GM18507 (cell line): ENCODE measurements at regions not wholly inside any gene's neighbourhood (a gene's known extent, or its start where the extent isn't known, plus 50 kb on each side); places are given as distances from the start of the nearest gene placed in this dataset.

Source experiments
- DNase-seq: peaks from one replicate; pipeline ENCODE4 v3.0.0; 2011; ENCODE audit warnings: low read depth; ENCODE audit not compliant: insufficient read length; ENCODE audit errors: extremely low spot score
- FAIRE-seq: peaks from 2 replicates; lab custom pipeline; 2011; peaks lifted over from hg19 to GRCh38; lab: Jason Lieb, UNC

DNA sequence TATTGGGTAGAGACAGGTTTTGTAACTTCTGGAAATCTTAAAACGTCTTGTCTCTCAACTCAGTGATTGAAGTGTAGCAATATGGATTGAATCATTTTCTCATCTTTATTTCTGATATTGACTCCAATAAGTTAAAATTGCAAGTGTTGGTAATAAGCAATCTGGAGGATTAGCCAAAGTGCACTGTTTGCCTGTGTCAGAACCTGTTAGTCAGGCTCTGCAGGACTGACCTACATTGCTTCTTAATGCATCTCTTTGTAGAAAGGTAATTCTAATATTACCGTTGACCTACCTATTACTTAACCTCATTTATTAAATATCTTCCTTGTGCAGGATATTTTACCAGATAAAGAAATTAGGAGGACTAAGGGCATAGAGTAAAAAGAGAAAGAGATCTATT, 484.0 kb upstream of the CITED2 start:
- no peak for DNase-seq
- no peak for FAIRE-seq

DNA sequence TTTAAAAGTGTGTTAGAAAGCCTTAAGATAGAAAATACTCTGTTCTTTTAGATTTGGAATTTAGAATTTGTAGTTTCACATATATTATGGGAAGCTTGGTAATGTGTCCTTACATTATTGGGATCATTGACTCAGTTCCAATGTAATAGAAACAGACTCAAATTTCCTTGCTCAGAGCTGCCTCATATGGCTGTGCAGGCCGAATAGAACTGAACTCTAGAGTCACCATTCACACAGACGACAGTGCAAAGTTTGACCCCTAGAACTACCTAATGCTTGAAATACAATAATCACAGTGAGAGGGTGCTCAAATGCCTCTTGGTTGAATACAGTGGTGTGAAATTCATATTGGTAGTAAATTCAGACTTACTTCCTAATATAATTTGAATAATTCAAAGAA, 482.7 kb upstream of the CITED2 start:
- DNase-seq (no peak), FAIRE-seq (no peak)

DNA sequence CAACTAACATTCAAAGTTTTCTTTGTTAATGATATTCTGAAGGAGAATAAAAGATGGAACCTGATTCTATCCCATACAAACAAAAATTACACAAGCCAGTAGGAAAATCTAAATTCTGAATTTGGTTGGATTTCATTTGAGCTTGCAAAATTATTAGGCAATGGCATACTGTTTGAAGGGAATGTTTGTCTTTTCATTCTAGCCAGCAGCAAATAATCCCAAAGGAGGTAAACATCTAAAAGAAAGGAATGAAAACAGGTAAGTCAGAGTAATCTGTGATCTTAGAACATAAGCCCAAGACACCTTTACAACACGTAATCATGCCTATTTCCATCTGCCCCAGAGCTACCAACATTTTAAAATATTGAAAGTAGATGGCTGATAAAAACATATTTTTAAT, 482.1 kb upstream of the CITED2 start:
- DNase-seq (no peak), FAIRE-seq (no peak)

DNA sequence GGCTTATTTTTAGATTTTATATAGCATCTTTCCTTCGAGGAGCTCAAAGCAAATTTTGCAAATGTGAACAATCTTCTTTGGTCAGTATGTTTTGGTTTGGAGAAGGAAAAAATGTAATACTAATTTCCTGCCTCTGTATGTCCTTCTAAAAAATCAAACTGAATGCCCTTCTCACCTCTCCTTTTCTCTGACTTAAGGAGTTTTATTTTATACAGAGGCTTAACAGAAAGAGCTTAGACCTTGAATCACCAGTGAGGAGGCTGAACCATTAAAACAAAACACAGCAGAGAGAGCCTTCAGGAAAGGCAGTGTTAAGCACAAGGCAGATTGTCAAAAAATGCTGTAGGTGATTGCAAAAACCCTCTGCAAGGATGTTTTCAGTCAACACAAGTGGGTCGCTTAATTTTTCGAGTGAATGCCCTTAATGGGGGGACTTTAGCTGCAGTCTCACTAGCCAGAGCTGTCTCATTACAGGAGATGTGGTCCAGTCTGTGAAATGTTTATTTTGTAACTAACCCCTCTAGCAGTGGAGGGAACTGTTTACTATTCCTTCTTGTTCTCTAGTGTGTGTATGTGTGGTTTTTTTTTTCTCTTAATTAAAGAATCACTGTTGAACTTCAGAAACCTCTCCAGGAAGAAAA, 481.3 kb upstream of the CITED2 start:
- no peak for FAIRE-seq

DNA sequence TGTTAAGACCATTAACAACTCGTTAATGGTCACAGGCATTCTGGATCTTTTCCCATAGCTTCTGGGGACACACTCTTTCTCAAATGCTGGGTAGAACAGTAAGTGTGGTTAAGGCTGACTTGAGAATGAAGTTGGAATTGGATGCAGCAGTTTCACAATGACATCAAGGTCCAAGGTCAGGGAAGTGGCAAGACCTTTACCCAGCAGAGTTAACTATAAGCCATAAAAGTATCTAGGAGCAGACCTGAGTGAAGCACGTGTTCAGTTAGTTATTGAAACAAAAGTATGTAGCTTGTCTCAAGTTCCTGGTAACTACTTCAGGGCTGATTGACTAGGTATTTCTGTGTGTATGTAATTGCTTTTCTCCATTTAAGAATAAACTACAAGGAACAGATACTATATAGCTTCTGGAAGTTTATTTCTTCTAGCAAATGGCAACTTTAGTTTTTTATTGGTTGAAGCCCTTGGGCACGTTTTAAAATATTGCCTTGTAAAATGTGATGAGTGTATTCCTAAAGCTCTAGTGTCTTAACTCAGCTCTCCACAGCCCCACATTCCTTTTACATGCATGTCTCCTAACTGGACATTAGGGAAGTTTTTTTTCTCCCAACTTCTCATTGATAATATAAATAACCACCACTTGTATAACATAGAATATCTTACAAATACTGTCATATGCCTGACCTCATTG, 479.0 kb upstream of the CITED2 start:
- DNase-seq (no peak), FAIRE-seq (no peak)

More for the DNA sequence above, 481.3 kb upstream of the CITED2 start:
- DNase-seq, result no peak

DNA sequence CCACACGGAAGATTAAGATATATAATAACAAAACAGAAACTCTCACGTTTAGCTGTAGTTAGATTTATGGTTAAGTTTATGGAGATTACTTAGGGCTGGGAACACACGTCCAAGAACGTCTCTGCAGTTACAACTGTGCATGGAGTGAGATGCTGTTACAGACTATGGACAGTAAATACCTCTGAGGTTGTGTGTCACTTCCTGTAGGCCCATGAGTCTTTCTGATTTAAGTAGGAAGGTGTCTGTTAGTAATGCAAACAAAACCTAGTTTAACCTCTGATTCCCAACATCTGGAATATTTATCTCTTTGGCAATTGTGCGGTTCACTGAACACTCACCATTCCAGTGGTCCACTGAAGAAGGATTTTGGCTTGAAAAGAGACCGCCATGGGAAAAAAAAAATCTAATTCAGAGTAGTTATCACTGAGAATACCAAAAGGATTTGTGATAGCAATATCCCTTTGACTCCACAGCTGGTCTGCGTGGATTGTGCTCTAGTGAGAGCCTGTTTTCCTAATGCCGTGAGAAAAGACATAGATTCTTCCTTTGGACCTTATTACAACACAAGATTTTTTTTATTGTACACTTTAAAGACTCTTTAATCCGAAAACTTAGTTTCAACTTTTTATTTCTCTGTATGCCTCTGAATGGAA, 478.2 kb upstream of the CITED2 start:
- DNase-seq (no peak), FAIRE-seq (no peak)

DNA sequence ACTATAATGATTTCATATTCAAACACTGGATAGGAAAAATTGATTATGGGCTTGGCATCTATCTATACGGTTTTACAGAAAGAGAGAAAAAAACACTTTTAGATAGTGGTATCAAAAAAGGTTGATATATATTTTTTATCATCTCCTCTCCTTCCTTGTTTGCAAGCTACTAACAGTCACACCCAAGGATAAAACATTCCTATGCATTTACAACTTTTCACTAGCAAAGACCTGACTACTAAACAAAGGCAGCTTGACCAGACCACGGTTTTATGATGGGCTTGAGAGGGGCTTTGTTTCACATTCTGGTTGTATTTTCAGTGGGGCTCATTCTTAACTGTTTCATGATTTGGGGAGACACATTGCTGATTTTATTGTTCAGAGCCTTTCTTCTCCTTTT, 477.6 kb upstream of the CITED2 start:
- no peak for DNase-seq
- FAIRE-seq, result no peak

DNA sequence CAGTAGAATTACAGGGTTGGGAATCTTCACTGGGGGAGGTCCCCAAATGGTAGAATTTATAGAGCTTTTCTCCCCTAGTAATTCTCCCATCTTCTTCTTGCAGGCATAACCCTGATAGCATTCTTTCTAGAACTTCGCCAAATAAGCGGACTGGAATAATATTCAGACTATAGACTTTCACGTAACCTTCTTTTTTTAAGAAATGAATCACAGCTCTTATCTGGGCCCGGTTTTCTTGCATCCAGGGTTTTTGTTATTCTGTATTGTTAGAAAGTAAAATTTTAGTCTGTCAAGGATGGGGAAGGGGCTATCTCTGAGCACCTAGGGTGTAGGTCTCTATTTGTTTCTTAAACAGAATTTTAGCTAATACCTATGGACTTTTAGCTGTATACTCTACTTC, 476.8 kb upstream of the CITED2 start:
- FAIRE-seq (no peak), DNase-seq (no peak)

DNA sequence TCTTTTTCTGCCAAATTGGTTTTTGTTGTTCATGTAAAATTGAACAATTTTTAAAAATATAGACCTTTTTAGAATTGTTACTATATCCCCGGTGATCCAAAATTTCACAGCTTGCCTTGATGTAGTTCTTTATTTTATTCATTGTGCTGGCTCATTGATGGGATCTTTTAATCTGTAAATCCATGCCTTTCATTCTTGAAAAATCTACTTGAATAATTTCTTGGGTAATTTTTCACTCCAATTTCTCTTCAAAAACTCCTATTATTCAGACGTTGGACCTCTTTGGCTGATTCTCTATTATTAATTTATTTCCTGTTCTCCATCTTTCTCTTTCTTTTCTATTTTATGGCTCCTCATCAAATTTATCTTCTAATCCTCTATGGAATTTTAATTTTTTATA, 476.1 kb upstream of the CITED2 start:
- DNase-seq (no peak), FAIRE-seq (no peak)

DNA sequence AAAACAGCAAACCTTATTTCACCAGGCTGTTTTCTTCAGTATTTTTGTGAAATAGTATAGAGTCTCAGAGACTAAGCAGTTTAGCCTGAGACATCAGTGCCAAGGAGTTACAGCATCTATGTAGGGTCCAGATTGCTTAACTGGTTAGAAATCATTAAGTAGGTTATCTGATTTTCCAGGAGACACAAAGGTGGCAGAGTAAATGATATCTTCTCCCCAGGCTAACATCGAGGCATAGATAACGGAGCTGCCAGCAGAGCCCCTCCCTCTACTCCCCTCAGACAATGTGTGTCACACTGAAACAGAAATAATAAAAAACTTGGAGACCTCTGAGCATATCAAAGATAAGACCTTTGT, 473.0 kb upstream of the CITED2 start:
- DNase-seq, result no peak
- FAIRE-seq, result no peak

DNA sequence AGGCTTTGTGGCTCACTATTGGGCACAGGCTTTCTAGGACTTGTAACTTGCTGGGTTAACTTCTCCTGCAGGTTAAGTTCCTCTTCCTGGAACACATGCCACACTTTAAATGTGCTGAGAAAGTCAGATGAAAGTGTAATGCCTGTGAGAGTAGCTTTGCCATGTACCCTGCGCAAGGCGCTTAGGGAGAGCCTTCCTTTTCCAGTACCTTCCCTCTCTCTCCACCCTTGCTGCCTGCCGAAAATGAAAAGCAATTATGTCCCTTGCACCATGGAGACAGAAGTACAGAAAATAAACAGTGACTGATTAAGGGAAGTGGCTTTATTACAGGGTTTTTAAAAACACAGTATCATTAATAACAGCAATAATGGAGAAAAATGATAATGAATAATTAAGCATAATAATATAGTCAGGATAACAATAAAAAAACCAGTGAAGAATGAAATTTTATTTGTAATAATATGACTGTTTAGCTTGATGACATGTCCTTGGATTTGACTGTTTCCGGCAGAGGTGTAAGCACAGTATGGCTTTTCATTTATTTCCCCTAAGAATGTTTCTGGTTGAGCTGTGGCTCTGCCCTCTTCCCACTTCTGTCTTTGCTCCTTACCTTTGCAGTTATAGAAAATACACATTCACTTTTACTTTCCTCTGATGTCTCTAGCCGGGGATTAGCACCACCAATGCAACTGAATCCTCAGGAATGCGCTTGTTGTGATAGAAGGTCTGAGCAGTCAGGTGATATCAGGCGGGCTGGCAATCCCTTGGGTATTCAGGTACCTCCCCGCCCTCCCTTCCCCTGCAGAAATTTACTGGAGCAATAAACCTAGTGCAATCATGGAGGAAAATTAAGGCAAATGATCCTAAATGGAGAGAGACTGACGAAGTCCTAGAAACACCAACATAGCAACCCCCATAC, 472.3 kb upstream of the CITED2 start:
- FAIRE-seq (no peak), DNase-seq (no peak)

DNA sequence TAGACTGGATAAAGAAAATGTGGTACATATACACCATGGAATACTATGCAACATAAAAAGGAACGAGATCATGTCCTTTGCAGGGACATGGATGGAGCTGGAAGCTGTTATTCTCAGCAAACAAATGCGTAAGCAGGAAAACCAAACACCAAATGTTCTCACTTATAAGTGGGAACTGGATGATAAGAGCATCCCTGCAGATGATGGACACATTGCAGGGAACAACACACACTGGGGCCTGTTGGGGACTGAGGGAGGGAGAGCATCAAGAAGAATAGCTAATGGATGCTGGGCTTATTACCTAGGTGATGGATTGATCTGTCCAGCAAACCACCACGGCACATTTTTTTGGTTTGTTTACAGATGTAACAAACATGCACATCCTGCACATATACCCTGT, 470.5 kb upstream of the CITED2 start:
- DNase-seq (no peak), FAIRE-seq (no peak)

DNA sequence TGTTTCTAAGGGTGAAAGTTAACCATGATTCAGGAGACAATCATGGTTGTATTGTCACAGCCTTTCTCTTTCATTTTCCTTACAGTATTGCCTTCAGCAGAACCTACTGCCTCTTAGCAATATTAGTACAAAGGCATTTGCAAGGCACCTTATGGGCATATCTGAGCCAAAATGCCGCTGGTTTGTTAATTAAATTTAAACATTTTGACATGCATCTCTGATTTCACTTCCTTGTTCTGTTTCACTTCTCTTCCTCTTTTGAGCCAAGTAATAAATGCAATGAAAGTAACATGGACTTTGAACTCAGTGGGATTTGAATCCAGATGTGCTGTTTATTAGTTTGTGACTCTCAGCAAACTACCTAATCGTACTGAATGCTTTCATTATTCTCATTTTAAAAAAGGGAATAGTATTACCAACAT, 467.4 kb upstream of the CITED2 start:
- FAIRE-seq, result peak; percentile 80

DNA sequence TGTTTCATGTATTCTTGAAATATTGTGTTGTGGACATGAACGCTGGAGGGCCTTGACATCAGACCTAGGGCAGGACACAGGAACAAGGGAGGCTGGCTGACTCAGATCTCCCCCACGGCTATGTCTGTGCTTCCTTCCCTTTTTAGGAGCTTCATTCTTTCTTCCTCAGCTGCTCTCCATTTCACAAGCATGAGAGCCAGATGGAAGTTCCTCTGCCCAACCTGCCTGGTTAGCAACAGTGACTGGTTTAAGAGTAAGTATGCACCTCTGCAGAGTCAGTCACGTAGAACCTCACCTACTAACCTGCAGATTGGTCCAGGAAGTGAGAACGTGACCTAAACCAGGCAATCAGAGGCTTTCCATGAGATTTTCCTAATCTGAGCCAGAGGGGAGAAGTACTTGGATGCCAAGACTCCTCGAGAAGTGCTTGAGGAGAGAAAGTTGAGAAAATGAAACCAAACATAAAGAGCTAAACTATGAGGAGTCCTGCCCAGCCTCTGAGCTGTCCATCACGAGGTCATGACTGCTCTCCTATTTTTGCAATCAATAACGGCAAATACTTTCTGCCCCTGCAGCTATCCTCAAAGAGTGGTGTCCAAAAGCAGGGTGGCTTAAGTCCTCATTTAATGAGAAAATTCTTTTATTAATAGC, 465.2 kb upstream of the CITED2 start:
- peak; percentile 60 for FAIRE-seq
- no peak for DNase-seq

More for the DNA sequence above, 467.4 kb upstream of the CITED2 start:
- no peak for DNase-seq

DNA sequence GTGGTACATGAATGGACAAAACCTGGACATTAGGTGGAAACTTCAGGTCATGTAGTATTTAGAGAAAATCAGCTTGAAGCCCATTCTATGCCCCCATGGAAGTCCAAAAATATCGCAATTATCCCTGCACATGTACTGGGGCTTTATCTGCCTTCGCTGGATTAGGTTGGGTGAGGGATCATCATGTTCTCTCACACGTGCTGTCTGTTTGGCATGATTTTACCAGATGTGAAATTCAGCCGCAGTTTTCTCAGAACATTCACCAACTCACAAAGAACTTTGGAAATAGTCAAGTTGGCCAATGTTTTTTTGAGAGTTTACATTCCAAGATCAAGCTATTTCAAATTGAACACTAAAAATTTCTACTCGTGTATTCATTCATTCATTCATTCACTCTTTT, 459.8 kb upstream of the CITED2 start:
- DNase-seq (no peak), FAIRE-seq (no peak)

DNA sequence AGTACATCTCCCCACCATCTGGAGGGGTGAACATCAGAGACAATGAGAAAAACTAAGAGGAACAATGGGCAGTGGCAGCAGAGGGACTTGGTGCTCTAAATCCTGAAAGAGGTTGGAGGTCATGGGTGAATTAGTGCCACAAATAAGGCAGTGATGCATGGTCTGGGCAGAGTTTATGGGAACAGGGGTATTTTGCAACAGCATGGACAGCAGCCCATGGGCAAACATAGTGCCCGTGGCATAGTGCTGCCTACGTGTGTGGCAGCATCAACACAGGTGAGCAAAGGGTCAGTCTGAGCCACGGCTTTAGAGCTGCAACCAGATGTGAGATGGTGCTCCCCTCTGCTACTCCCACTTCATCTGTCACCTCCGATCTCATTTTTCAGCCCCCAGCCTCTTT, 459.1 kb upstream of the CITED2 start:
- FAIRE-seq (no peak), DNase-seq (no peak)

DNA sequence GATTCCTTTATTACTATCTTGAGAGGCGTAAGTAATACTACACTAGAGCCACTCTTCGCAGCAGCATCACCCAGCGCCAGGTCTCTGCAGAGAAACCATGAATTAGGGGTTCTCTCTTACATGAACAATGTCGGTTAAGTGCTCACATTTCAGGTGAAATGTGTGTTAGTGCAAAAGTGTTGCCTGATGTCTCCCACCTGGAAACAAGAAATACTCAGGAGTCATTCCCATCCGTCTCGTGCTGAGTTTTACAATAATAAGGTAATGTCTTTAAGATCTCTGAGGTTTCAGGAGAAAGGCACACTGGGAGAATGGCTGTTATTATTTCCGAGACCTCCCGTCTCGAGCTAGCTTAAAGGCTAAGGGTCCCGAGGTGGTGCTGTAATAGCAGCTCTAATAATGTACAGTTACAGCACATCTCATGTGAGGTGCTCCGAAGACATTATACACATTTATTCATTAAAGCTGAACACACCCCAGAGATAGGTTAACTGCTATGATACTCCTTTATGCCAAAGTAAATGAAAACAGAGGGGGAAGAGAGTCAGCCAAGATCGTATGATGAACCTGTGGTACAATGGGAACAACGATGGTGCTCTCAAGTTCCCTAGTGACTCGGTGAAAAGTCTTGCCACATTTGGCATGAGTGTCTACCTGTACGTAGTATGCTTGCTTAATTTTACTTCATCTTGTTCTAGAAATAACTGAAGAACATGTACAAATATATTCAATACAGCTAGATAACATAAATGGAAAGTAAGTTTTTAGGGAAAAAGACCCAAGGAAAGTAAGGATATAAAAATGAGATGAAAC, 458.3 kb upstream of the CITED2 start:
- no peak for FAIRE-seq
- DNase-seq, result no peak

DNA sequence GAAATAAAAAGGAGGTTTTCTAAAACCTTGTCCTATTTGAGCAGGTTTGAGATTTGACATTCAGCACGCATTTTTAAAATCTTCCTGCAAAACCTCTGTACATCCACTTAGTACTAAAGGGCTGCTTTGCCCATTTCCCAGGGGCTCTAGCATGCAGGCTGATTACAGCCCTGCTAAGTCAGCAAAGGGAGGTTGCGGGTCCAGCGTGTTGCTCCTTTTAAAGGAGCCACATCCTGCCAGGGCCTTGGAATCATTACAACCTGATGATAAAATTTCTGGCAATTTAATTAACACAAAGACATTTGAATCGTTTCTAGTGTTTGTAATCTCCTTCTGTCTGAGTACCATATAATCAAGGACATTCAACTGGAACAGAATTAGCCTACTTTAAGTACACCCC, 455.1 kb upstream of the CITED2 start:
- FAIRE-seq, result no peak
- DNase-seq, result no peak
